Effector memory CD4-positive, alpha-beta T cell (primary cell): ENCODE measurements at regions not wholly inside any gene's neighbourhood (a gene's known extent, or its start where the extent isn't known, plus 50 kb on each side); places are given as distances from the start of the nearest gene placed in this dataset.

Source experiments
- DNase-seq, 3 donors: peaks; one replicate each; pipeline ENCODE4 v3.0.0-alpha.2; 2020
- H3K27ac ChIP-seq: 2 replicates; pipeline ENCODE4 v1.7.0; 2013; ENCODE audit warnings: mild to moderate bottlenecking, low read length, moderate library complexity; ENCODE audit not compliant: insufficient read depth, poor library complexity, severe bottlenecking
- H3K27me3 ChIP-seq: replicated peaks from 2 replicates; pipeline ENCODE4 v1.7.0; 2013; ENCODE audit warnings: mild to moderate bottlenecking, low read length; ENCODE audit not compliant: insufficient read depth, control insufficient read depth, poor library complexity, severe bottlenecking
- H3K36me3 ChIP-seq: 2 replicates; pipeline ENCODE4 v1.7.0; 2013; ENCODE audit warnings: mild to moderate bottlenecking, low read length, moderate library complexity; ENCODE audit not compliant: control insufficient read depth, insufficient read depth
- H3K4me1 ChIP-seq: 2 replicates; pipeline ENCODE4 v1.7.0; 2013; ENCODE audit warnings: low read length, mild to moderate bottlenecking; ENCODE audit not compliant: control insufficient read depth, insufficient read depth, poor library complexity, severe bottlenecking
- H3K4me3 ChIP-seq: 2 replicates; pipeline ENCODE4 v1.7.0; 2013; ENCODE audit warnings: low read length, low read depth, mild to moderate bottlenecking; ENCODE audit not compliant: insufficient read depth, poor library complexity, severe bottlenecking
- H3K9me3 ChIP-seq: 2 replicates; pipeline ENCODE4 v1.7.0; 2013; ENCODE audit warnings: mild to moderate bottlenecking, low read length, moderate library complexity; ENCODE audit not compliant: control insufficient read depth

GRCh38 chr2:47238638-47239037 lies 62.3 kb upstream of the CALM2 start:
- no peak overlapping the region for H3K4me3 ChIP-seq
- no peaks in the 10 kb centered on the region for H3K36me3 ChIP-seq
- no peak for DNase-seq
- H3K27me3 ChIP-seq, result no peaks in the 10 kb centered on the region
- no peak overlapping the region for H3K27ac ChIP-seq
- H3K4me1 ChIP-seq, result no peaks in the 10 kb centered on the region
- H3K9me3 ChIP-seq, result no peaks in the 10 kb centered on the region

- no peaks in the 10 kb centered on the region for H3K9me3 ChIP-seq
- no peaks in the 10 kb centered on the region for H3K36me3 ChIP-seq
- no peak overlapping the region for H3K4me3 ChIP-seq
Observed at GRCh38 chr2:47237375-47238334, 61.3 kb upstream of the CALM2 start.

GRCh38 chr2:47236503-47237215 lies 60.3 kb upstream of the CALM2 start:
- Histone ChIP-seq H3K27me3 (no peaks in the 10 kb centered on the region), H3K36me3 (no peaks in the 10 kb centered on the region), H3K4me3 (no peak overlapping the region), H3K4me1 (no peaks in the 10 kb centered on the region), H3K27ac (no peak overlapping the region), H3K9me3 (no peaks in the 10 kb centered on the region)
- DNase-seq, result no peak

More at GRCh38 chr2:47237375-47238334, 61.3 kb upstream of the CALM2 start:
- Histone ChIP-seq H3K4me1 (no peaks in the 10 kb centered on the region), H3K27me3 (no peaks in the 10 kb centered on the region), H3K27ac (no peak overlapping the region)
- no peak for DNase-seq

GRCh38 chr2:47235132-47235531 lies 58.8 kb upstream of the CALM2 start:
- DNase-seq, result no peak
- H3K9me3 ChIP-seq, result no peaks in the 10 kb centered on the region
- no peaks in the 10 kb centered on the region for H3K4me1 ChIP-seq
- no peak overlapping the region for H3K4me3 ChIP-seq
- no peak overlapping the region for H3K27ac ChIP-seq
- H3K27me3 ChIP-seq, result no peaks in the 10 kb centered on the region
- H3K36me3 ChIP-seq, result no peaks in the 10 kb centered on the region

- no peaks in the 10 kb centered on the region for H3K27me3 ChIP-seq
- H3K4me1 ChIP-seq, result no peaks in the 10 kb centered on the region
- no peaks in the 10 kb centered on the region for H3K36me3 ChIP-seq
- H3K4me3 ChIP-seq, result no peak overlapping the region
- no peak for DNase-seq
- H3K27ac ChIP-seq, result no peak overlapping the region
- no peaks in the 10 kb centered on the region for H3K9me3 ChIP-seq
Observed at GRCh38 chr2:47234456-47234855, 58.1 kb upstream of the CALM2 start.

- no peaks in the 10 kb centered on the region for H3K9me3 ChIP-seq
- H3K27ac ChIP-seq, result no peak overlapping the region
- H3K4me3 ChIP-seq, result no peak overlapping the region
- H3K36me3 ChIP-seq, result no peaks in the 10 kb centered on the region
- H3K4me1 ChIP-seq, result no peaks in the 10 kb centered on the region
- H3K27me3 ChIP-seq, result no peaks in the 10 kb centered on the region
- no peak for DNase-seq
Observed at GRCh38 chr2:47232738-47233415, 56.6 kb upstream of the CALM2 start.

- H3K4me1 ChIP-seq, result no peaks in the 10 kb centered on the region
- no peaks in the 10 kb centered on the region for H3K27me3 ChIP-seq
- DNase-seq, result no peak
- no peak overlapping the region for H3K4me3 ChIP-seq
- no peaks in the 10 kb centered on the region for H3K9me3 ChIP-seq
- no peaks in the 10 kb centered on the region for H3K36me3 ChIP-seq
- H3K27ac ChIP-seq, result no peak overlapping the region
Observed at GRCh38 chr2:47230418-47230817, 54.1 kb upstream of the CALM2 start.

GRCh38 chr2:47227532-47228279 lies 51.4 kb upstream of the CALM2 start:
- Histone ChIP-seq H3K27me3 (no peaks in the 10 kb centered on the region), H3K4me1 (no peaks in the 10 kb centered on the region), H3K4me3 (no peak overlapping the region), H3K27ac (no peak overlapping the region), H3K36me3 (no peaks in the 10 kb centered on the region), H3K9me3 (no peaks in the 10 kb centered on the region)
- no peak for DNase-seq

- Histone ChIP-seq H3K9me3 (no peaks in the 10 kb centered on the region), H3K27me3 (no peaks in the 10 kb centered on the region), H3K27ac (no peak overlapping the region), H3K4me1 (no peaks in the 10 kb centered on the region), H3K4me3 (no peak overlapping the region), H3K36me3 (no peaks in the 10 kb centered on the region)
- no peak for DNase-seq
Observed at GRCh38 chr2:47226923-47227220, 50.6 kb upstream of the CALM2 start.
